BJ (cell line): ENCODE measurements at regions not wholly inside any gene's neighbourhood (a gene's known extent, or its start where the extent isn't known, plus 50 kb on each side); places are given as distances from the start of the nearest gene placed in this dataset.

Experiments used
- CTCF ChIA-PET: fragments of 350-600 bp; formaldehyde crosslinking; extraction: SDS; loops from one replicate; lab custom pipeline; 2021; ENCODE audit warnings: antibody characterized with exemption, inconsistent platforms; lab: Yijun Ruan, JAX
- POLR2A ChIA-PET: fragments of 300-600 bp; sonication (Branson Sonifier 250); formaldehyde crosslinking; extraction: SDS; loops from one replicate; lab custom pipeline; 2021; ENCODE audit warnings: antibody characterized with exemption; lab: Charles Lee
- DNase-seq: peaks from one replicate; pipeline ENCODE4 v3.0.0-alpha.2; 2011; ENCODE audit warnings: low read depth
- H3K27me3 ChIP-seq: 2 replicates; pipeline ENCODE4 v1.6.0; 2011; ENCODE audit warnings: low read length; ENCODE audit not compliant: control insufficient read depth, insufficient read depth
- H3K36me3 ChIP-seq: 2 replicates; pipeline ENCODE4 v1.5.1; 2011; ENCODE audit warnings: low read length; ENCODE audit not compliant: control insufficient read depth, insufficient read depth
- H3K4me3 ChIP-seq: 2 replicates; pipeline ENCODE4 v1.5.1; 2011; ENCODE audit warnings: low read depth, mild to moderate bottlenecking, control low read depth, low read length
- TF ChIP-seq, protein P1 (sequence below): IDR thresholded peaks from 2 replicates; pipeline ENCODE4 v1.5.1; 2011; ENCODE audit warnings: low read depth, mild to moderate bottlenecking, control low read depth, inconsistent platforms, low read length, moderate library complexity; ENCODE audit not compliant: insufficient read depth

DNA sequence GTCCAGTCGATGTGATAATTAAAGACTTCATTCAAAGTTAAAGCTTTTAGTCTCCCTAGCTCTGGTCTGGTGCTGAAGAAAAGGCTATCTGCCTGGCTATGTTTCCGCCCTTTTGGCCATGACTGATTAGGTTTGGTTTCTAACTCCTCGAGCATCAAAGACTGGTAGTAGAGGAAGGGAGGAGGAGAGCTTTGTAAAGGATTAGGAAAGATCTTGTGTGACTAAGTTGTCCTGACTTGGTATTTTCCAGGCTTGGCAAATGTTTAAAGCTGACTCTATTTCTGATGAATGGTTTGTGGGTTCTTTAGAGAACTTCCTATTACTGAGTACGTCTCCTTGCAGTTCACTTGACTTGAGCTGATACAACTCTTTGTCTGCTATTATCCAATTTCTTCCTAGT lies 312.9 kb downstream of the GJA1 start:
- no peak overlapping the region for H3K4me3 ChIP-seq
- ChIA-PET CTCF (no interaction called here), POLR2A (no interaction called here)
- no peaks in the 10 kb centered on the region for H3K27me3 ChIP-seq
- TF ChIP-seq, protein P1, sequence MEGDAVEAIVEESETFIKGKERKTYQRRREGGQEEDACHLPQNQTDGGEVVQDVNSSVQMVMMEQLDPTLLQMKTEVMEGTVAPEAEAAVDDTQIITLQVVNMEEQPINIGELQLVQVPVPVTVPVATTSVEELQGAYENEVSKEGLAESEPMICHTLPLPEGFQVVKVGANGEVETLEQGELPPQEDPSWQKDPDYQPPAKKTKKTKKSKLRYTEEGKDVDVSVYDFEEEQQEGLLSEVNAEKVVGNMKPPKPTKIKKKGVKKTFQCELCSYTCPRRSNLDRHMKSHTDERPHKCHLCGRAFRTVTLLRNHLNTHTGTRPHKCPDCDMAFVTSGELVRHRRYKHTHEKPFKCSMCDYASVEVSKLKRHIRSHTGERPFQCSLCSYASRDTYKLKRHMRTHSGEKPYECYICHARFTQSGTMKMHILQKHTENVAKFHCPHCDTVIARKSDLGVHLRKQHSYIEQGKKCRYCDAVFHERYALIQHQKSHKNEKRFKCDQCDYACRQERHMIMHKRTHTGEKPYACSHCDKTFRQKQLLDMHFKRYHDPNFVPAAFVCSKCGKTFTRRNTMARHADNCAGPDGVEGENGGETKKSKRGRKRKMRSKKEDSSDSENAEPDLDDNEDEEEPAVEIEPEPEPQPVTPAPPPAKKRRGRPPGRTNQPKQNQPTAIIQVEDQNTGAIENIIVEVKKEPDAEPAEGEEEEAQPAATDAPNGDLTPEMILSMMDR, result no peak
- DNase-seq, result no peak
- H3K36me3 ChIP-seq, result no peaks in the 10 kb centered on the region

DNA sequence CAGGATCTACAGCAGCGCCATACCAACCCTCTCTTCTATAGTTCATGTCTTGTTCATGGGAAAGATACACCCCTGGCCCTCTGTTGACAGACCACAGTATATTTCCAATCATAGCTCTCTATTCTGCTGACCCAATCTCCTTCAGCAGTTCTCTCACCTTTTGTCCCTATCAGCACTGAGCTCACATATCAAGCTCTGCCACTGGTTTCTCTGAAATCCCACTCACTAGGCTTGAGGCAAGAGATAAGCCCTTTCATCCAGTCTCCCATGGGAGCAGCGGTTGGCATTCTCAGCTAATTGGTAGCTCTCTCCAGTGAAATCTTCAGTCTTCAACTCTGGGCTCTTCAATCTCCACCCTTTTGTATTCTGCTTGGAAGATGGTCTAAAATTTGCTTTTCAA lies 313.4 kb downstream of the GJA1 start:
- DNase-seq, result no peak
- TF ChIP-seq, protein P1, result no peak
- POLR2A ChIA-PET, result no interaction called here
- no peaks in the 10 kb centered on the region for H3K27me3 ChIP-seq
- no peaks in the 10 kb centered on the region for H3K36me3 ChIP-seq
- H3K4me3 ChIP-seq, result no peak overlapping the region
- CTCF ChIA-PET, result no interaction called here

- CTCF ChIA-PET, result no interaction called here
- Histone ChIP-seq H3K36me3 (no peaks in the 10 kb centered on the region), H3K4me3 (no peak overlapping the region), H3K27me3 (no peaks in the 10 kb centered on the region)
- POLR2A ChIA-PET, result interaction anchor here (0.7 kb wide), 1 partner anchor 64 kb away, joined by 5 read pairs; no protein-coding TSS in a partner anchor
- no peak for DNase-seq
- TF ChIP-seq, protein P1, result no peak
These were observed 320.0 kb downstream of the GJA1 start for GRCh38 chr6:121755485-121755884.

DNA sequence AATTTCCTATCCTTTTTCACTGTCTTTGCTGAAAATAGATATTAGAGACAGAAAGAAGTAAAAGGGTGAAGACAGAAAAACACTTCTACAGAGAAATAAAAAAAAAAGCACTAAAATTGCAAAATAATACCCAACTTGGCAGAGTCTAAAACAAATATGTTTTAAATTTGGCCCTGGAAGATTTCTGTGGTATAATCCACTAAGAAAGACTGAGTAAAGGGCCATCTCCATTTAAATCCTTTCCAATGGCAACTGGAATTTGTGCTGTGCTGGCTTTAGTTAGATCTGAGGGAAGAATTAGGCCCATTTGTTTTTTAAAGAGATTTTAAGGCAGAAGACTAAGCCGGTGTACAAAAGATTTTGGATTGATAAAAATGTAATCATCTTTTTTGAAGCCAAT lies 321.2 kb downstream of the GJA1 start:
- Histone ChIP-seq H3K27me3 (no peaks in the 10 kb centered on the region), H3K4me3 (no peak overlapping the region), H3K36me3 (no peaks in the 10 kb centered on the region)
- POLR2A ChIA-PET, result no interaction called here
- CTCF ChIA-PET, result no interaction called here
- DNase-seq, result no peak
- TF ChIP-seq, protein P1, result no peak

GRCh38 chr6:121759370-121759769 lies 323.9 kb downstream of the GJA1 start:
- CTCF ChIA-PET, result no interaction called here
- H3K27me3 ChIP-seq, result no peaks in the 10 kb centered on the region
- H3K36me3 ChIP-seq, result no peaks in the 10 kb centered on the region
- no peak overlapping the region for H3K4me3 ChIP-seq
- TF ChIP-seq, protein P1, result no peak
- no peak for DNase-seq
- POLR2A ChIA-PET, result interaction anchor here (0.6 kb wide), 1 partner anchor 13 kb away, joined by 4 read pairs; no protein-coding TSS in a partner anchor
